CD14-positive monocyte (primary cell): ENCODE measurements at regions not wholly inside any gene's neighbourhood (a gene's known extent, or its start where the extent isn't known, plus 50 kb on each side); places are given as distances from the start of the nearest gene placed in this dataset.

Experiments used
- DNase-seq, 3 donors: peaks; one replicate each; pipeline ENCODE4 v3.0.0-alpha.2; 2011 to 2022
- H2AFZ ChIP-seq: 2 replicates; pipeline ENCODE4 v1.6.0; 2012; ENCODE audit warnings: mild to moderate bottlenecking, low read depth, low read length, inconsistent platforms; ENCODE audit not compliant: insufficient read depth, poor library complexity, severe bottlenecking
- H3K27ac ChIP-seq, 2 donors: 1 replicate in 1 of 2; 2 replicates in 1 of 2; pipeline ENCODE4 v1.5.1; 2012 to 2013; ENCODE audit warnings: low read length in 2 of 2, control low read depth in 1 of 2, inconsistent platforms in 1 of 2, low read depth in 1 of 2, mild to moderate bottlenecking in 1 of 2
- H3K27me3 ChIP-seq, 2 donors: one replicate each; pipeline versions ENCODE4 v1.6.0 to v1.6.1; 2011 to 2013; ENCODE audit warnings: low read length in 2 of 2; ENCODE audit not compliant: control insufficient read depth in 2 of 2, insufficient read depth in 2 of 2
- H3K36me3 ChIP-seq, 2 donors: replicated peaks in 1 of 2; 1 replicate in 1 of 2; 2 replicates in 1 of 2; pipeline versions ENCODE4 v1.5.1 to v1.6.1; 2012 to 2013; ENCODE audit warnings: low read length in 2 of 2, control low read depth in 1 of 2, inconsistent platforms in 1 of 2, mild to moderate bottlenecking in 1 of 2; ENCODE audit not compliant: insufficient read depth in 2 of 2, control insufficient read depth in 1 of 2
- H3K4me1 ChIP-seq, 2 donors: 1 replicate in 1 of 2; 2 replicates in 1 of 2; pipeline versions ENCODE4 v1.5.1 to v1.6.1; 2012 to 2013; ENCODE audit warnings: low read length in 2 of 2, control low read depth in 1 of 2, inconsistent platforms in 1 of 2, mild to moderate bottlenecking in 1 of 2, moderate library complexity in 1 of 2; ENCODE audit not compliant: insufficient read depth in 2 of 2, control insufficient read depth in 1 of 2
- H3K4me2 ChIP-seq: replicated peaks from 2 replicates; pipeline ENCODE3; 2012; ENCODE audit warnings: low read length, moderate library complexity, mild to moderate bottlenecking; ENCODE audit not compliant: poor library complexity, severe bottlenecking; ENCODE audit errors: extremely low read depth
- H3K4me3 ChIP-seq, 3 experiments: fragments of 200-600 bp in 1 of 3; sonication (generic) in 1 of 3; replicated peaks in 1 of 3; 1 replicate in 2 of 3; 2 replicates in 1 of 3; pipeline ENCODE4 v1.5.1; 2011 to 2013; ENCODE audit warnings: low read length in 3 of 3, mild to moderate bottlenecking in 3 of 3, control low read depth in 2 of 3, low read depth in 2 of 3, inconsistent platforms in 1 of 3, moderate library complexity in 1 of 3
- H3K79me2 ChIP-seq: 2 replicates; pipeline ENCODE4 v1.6.0; 2012; ENCODE audit warnings: mild to moderate bottlenecking, control low read depth, inconsistent platforms, low read length, moderate library complexity; ENCODE audit not compliant: insufficient read depth
- H3K9ac ChIP-seq: 2 replicates; pipeline ENCODE4 v1.6.0; 2017; ENCODE audit warnings: low read length, mild to moderate bottlenecking; ENCODE audit not compliant: insufficient read depth, poor library complexity, severe bottlenecking
- H3K9me3 ChIP-seq, 2 donors: replicated peaks in 1 of 2; 1 replicate in 1 of 2; 2 replicates in 1 of 2; pipeline versions ENCODE4 v1.5.1 to v1.6.1; 2012 to 2013; ENCODE audit warnings: low read length in 2 of 2, control low read depth in 1 of 2; ENCODE audit not compliant: control insufficient read depth in 1 of 2, insufficient read depth in 1 of 2
- H4K20me1 ChIP-seq: 2 replicates; pipeline ENCODE4 v1.6.0; 2012; ENCODE audit warnings: mild to moderate bottlenecking, low read length, control low read depth, moderate library complexity; ENCODE audit not compliant: insufficient read depth
- H3K27ac Mint-ChIP-seq, 7 donors: one replicate each; pipeline ENCODE4 v1.8.0; 2020; ENCODE audit warnings: mild to moderate bottlenecking in 7 of 7, mixed read lengths in 7 of 7, moderate library complexity in 6 of 7, inconsistent platforms in 2 of 7
- H3K27me3 Mint-ChIP-seq, 3 donors: one replicate each; pipeline ENCODE4 v1.8.0; 2021 to 2022; ENCODE audit warnings: low read depth in 3 of 3, mild to moderate bottlenecking in 3 of 3, mixed read lengths in 3 of 3, moderate library complexity in 3 of 3, inconsistent platforms in 1 of 3
- H3K36me3 Mint-ChIP-seq, 2 donors: one replicate each; pipeline ENCODE4 v1.8.0; 2020; ENCODE audit warnings: mixed read lengths in 2 of 2, inconsistent platforms in 1 of 2, mild to moderate bottlenecking in 1 of 2
- H3K4me1 Mint-ChIP-seq: one replicate; pipeline ENCODE4 v1.8.0; 2020; ENCODE audit warnings: mild to moderate bottlenecking, mixed read lengths
- H3K4me3 Mint-ChIP-seq, 2 donors: one replicate each; pipeline ENCODE4 v1.8.0; 2020; ENCODE audit warnings: mild to moderate bottlenecking in 2 of 2, mixed read lengths in 2 of 2, moderate library complexity in 1 of 2
- H3K9me3 Mint-ChIP-seq, 7 donors: one replicate each; pipeline ENCODE4 v1.8.0; 2020 to 2022; ENCODE audit warnings: mixed read lengths in 7 of 7, mild to moderate bottlenecking in 6 of 7, moderate library complexity in 6 of 7, inconsistent platforms in 2 of 7
- WGBS: methylation state at CpG from one replicate; pipeline ENCODE4 v1.1.5; 2013; ENCODE audit warnings: missing lambda C conversion rate; ENCODE audit not compliant: insufficient coverage; 5-methylcytosine and 5-hydroxymethylcytosine counted together
- intact Hi-C, 2 donors: fragments of 100-400 bp; cut with micrococcal nuclease; formaldehyde crosslinking; loops; one replicate each; pipeline versions ENCODE4 v1.15.0 to v1.15.1; 2023
- TF ChIP-seq, protein P1 (sequence below): fragments of 200-600 bp; IDR thresholded peaks from one replicate; pipeline ENCODE4 v1.8.0; 2022; ENCODE audit warnings: antibody characterized with exemption, mild to moderate bottlenecking

DNA sequence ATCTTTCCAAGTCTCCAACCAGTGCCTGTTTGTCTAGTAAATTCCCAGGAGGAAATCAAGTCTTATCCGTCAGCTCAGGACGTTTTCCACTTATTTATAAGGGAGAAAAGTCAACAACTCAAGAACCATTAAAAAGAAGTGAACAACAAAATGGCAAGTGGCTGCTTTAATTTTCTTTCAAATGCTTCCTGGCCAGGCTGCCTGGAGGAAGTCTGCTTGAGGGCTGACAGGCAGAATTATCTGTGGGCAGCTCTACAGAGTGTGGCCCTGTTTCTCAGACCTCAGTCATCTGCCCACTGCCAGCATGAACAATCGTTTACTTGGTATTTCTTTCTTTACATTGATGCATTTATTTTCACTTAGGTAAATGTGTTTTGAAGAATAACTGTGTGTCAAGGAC lies 281.9 kb upstream of the ISX start:
- no peak overlapping the region for H3K27ac Mint-ChIP-seq
- Histone ChIP-seq H3K4me2 (no peak overlapping the region), H3K9ac (no peak overlapping the region), H3K27me3 (no peaks in the 10 kb centered on the region), H3K4me3 (no peak overlapping the region), H3K9me3 (peaks cover 6% of the 10 kb centered on the region in 2 donors), H3K4me1 (no peaks in the 10 kb centered on the region), H3K36me3 (no peaks in the 10 kb centered on the region), H3K79me2 (no peaks in the 10 kb centered on the region), H3K27ac (no peak overlapping the region), H4K20me1 (no peaks in the 10 kb centered on the region), H2AFZ (no peak overlapping the region)
- no peak overlapping the region for H3K4me3 Mint-ChIP-seq
- intact Hi-C loops = no loop called here
- H3K9me3 Mint-ChIP-seq = peaks cover 2 to 16% (median 8%) of the 10 kb centered on the region in 7 donors
- H3K27me3 Mint-ChIP-seq = no peaks in the 10 kb centered on the region
- no CpG with 5 or more reads among the region's 3 CpGs for WGBS
- no peaks in the 10 kb centered on the region for H3K36me3 Mint-ChIP-seq
- DNase-seq = no peak
- no peaks in the 10 kb centered on the region for H3K4me1 Mint-ChIP-seq
- TF ChIP-seq, protein P1, sequence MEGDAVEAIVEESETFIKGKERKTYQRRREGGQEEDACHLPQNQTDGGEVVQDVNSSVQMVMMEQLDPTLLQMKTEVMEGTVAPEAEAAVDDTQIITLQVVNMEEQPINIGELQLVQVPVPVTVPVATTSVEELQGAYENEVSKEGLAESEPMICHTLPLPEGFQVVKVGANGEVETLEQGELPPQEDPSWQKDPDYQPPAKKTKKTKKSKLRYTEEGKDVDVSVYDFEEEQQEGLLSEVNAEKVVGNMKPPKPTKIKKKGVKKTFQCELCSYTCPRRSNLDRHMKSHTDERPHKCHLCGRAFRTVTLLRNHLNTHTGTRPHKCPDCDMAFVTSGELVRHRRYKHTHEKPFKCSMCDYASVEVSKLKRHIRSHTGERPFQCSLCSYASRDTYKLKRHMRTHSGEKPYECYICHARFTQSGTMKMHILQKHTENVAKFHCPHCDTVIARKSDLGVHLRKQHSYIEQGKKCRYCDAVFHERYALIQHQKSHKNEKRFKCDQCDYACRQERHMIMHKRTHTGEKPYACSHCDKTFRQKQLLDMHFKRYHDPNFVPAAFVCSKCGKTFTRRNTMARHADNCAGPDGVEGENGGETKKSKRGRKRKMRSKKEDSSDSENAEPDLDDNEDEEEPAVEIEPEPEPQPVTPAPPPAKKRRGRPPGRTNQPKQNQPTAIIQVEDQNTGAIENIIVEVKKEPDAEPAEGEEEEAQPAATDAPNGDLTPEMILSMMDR = no peak

DNA sequence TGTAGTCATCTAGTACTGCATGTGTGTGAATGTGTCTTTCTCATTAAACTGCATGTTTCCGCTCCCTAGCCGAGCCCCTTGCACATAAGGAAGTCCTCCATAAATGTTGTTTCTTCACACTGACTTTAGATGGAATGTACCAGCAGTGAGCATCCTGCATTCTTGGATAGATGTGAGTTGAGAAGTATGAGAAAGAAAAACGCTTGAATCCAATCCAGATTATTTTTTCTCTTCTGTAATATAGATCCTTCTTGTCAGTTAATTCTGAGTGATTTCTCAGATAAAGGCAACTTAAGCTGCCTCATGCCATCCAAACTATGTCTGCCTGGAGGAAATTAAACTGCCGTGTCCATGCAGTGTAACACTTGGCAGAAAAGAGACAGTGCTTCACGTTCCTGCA lies 268.1 kb upstream of the ISX start:
- Histone ChIP-seq H3K4me3 (no peak overlapping the region), H4K20me1 (no peaks in the 10 kb centered on the region), H2AFZ (no peak overlapping the region), H3K9ac (no peak overlapping the region), H3K4me2 (no peak overlapping the region), H3K9me3 (peaks cover 0 to 2% of the 10 kb centered on the region in 2 donors), H3K4me1 (no peaks in the 10 kb centered on the region), H3K79me2 (no peaks in the 10 kb centered on the region), H3K36me3 (no peaks in the 10 kb centered on the region), H3K27ac (no peak overlapping the region), H3K27me3 (no peaks in the 10 kb centered on the region)
- intact Hi-C loops = no loop called here
- no peaks in the 10 kb centered on the region for H3K36me3 Mint-ChIP-seq
- peaks cover 0 to 3% (median 3%) of the 10 kb centered on the region in 3 donors for H3K27me3 Mint-ChIP-seq
- TF ChIP-seq, protein P1 = no peak
- H3K9me3 Mint-ChIP-seq = peaks cover 0 to 20% (median 10%) of the 10 kb centered on the region in 7 donors
- H3K4me1 Mint-ChIP-seq = no peaks in the 10 kb centered on the region
- WGBS = 100% methylated on average over 1 of the region's 5 CpGs
- no peak overlapping the region for H3K27ac Mint-ChIP-seq
- no peak for DNase-seq
- H3K4me3 Mint-ChIP-seq = no peak overlapping the region
